Upper lobe of left lung (tissue), 4 donors: ENCODE measurements at regions not wholly inside any gene's neighbourhood (a gene's known extent, or its start where the extent isn't known, plus 50 kb on each side); places are given as distances from the start of the nearest gene placed in this dataset.

Experiments used
- POLR2A ChIP-seq, 4 donors: fragments of 450-650 bp; IDR thresholded peaks; one replicate each; pipeline ENCODE4 v1.5.1; 2016 to 2017; ENCODE audit warnings: antibody characterized with exemption in 4 of 4, mild to moderate bottlenecking in 2 of 4
- TF ChIP-seq, protein P1 (sequence below), 6 experiments: fragments of 450-650 bp in 4 of 6; fragments of 200-600 bp in 2 of 6; sonication (generic) in 2 of 6; IDR thresholded peaks; one replicate each; pipeline ENCODE4 v1.5.1; 2016 to 2019; ENCODE audit warnings: antibody characterized with exemption in 6 of 6

DNA sequence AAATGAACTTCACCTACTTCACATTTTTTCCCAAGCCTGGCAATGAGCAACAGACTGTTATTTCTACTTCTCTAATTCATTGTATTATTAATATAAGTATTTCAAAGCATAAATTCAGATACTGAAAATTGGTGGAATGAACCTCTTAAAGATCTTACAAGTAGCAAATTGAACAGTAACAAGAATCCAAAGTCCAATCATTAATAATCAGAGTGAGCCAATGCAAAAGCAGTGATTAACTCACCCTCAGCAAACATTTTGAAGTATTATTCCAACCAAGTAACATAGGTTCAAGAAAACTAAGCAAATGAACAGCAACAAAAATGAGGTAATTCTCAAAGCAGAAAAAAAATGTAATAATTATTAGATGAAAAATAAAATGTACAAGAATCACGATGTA is 288.1 kb upstream of the ZC3H15 start:
- TF ChIP-seq, protein P1, sequence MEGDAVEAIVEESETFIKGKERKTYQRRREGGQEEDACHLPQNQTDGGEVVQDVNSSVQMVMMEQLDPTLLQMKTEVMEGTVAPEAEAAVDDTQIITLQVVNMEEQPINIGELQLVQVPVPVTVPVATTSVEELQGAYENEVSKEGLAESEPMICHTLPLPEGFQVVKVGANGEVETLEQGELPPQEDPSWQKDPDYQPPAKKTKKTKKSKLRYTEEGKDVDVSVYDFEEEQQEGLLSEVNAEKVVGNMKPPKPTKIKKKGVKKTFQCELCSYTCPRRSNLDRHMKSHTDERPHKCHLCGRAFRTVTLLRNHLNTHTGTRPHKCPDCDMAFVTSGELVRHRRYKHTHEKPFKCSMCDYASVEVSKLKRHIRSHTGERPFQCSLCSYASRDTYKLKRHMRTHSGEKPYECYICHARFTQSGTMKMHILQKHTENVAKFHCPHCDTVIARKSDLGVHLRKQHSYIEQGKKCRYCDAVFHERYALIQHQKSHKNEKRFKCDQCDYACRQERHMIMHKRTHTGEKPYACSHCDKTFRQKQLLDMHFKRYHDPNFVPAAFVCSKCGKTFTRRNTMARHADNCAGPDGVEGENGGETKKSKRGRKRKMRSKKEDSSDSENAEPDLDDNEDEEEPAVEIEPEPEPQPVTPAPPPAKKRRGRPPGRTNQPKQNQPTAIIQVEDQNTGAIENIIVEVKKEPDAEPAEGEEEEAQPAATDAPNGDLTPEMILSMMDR (IDR thresholded peaks at IDR 0.05): no peak
- TF ChIP-seq POLR2A (IDR thresholded peaks at IDR 0.05): no peak
